ENCODE measurements at regions not wholly inside any gene's neighbourhood (a gene's known extent, or its start where the extent isn't known, plus 50 kb on each side); places are given as distances from the start of the nearest gene placed in this dataset.

- DNase-seq (ENCODE audit: extremely low read depth, low read depth): no peak
- TF ChIP-seq CTCF (IDR thresholded peaks at IDR 0.05; ENCODE audit: low read depth, low read length, missing control alignments): no peak
Observed at GRCh38 chr15:66901336-66902100, 163.9 kb upstream of the SMAD3 start.

GRCh38 chr15:66905185-66905584 lies 160.2 kb upstream of the SMAD3 start:
- no peak for DNase-seq (ENCODE audit: extremely low read depth, low read depth)
- no peak overlapping the region for H3K4me3 ChIP-seq (replicated peaks; ENCODE audit: low read depth, low read length)
- no peak for TF ChIP-seq CTCF (IDR thresholded peaks at IDR 0.05; ENCODE audit: low read depth, low read length, missing control alignments)

More at GRCh38 chr15:66901336-66902100, 163.9 kb upstream of the SMAD3 start:
- H3K4me3 ChIP-seq (replicated peaks; ENCODE audit: low read depth, low read length): no peak overlapping the region

GRCh38 chr15:66905954-66906353 lies 159.4 kb upstream of the SMAD3 start:
- peak; percentile 27 for TF ChIP-seq CTCF (IDR thresholded peaks at IDR 0.05; ENCODE audit: low read depth, low read length, missing control alignments)
- no peak for DNase-seq (ENCODE audit: extremely low read depth, low read depth)
- no peak overlapping the region for H3K4me3 ChIP-seq (replicated peaks; ENCODE audit: low read depth, low read length)

- no peak for DNase-seq (ENCODE audit: extremely low read depth, low read depth)
- TF ChIP-seq CTCF (IDR thresholded peaks at IDR 0.05; ENCODE audit: low read depth, low read length, missing control alignments): no peak
- H3K4me3 ChIP-seq (replicated peaks; ENCODE audit: low read depth, low read length): no peak overlapping the region
Observed at GRCh38 chr15:66906668-66907614, 158.5 kb upstream of the SMAD3 start.

GRCh38 chr15:66907826-66908743 lies 157.3 kb upstream of the SMAD3 start:
- TF ChIP-seq CTCF (IDR thresholded peaks at IDR 0.05; ENCODE audit: low read depth, low read length, missing control alignments): no peak
- H3K4me3 ChIP-seq (replicated peaks; ENCODE audit: low read depth, low read length): no peak overlapping the region
- DNase-seq (ENCODE audit: extremely low read depth, low read depth): no peak

GRCh38 chr15:66908744-66909095 lies 156.7 kb upstream of the SMAD3 start:
- no peak overlapping the region for H3K4me3 ChIP-seq (replicated peaks; ENCODE audit: low read depth, low read length)
- no peak for DNase-seq (ENCODE audit: extremely low read depth, low read depth)
- no peak for TF ChIP-seq CTCF (IDR thresholded peaks at IDR 0.05; ENCODE audit: low read depth, low read length, missing control alignments)
